Keratinocyte (primary cell): ENCODE measurements at regions not wholly inside any gene's neighbourhood (a gene's known extent, or its start where the extent isn't known, plus 50 kb on each side); places are given as distances from the start of the nearest gene placed in this dataset.

Source experiments
- DNase-seq: peaks from one replicate; pipeline ENCODE4 v3.0.0-alpha.2; 2011; ENCODE audit warnings: low read depth, missing footprints, low spot score
- FAIRE-seq: peaks from 2 replicates; lab custom pipeline; 2011; peaks lifted over from hg19 to GRCh38; lab: Jason Lieb, UNC
- H2AFZ ChIP-seq: 2 replicates; pipeline ENCODE4 v1.6.0; 2012; ENCODE audit warnings: low read length, control low read depth, inconsistent platforms; ENCODE audit not compliant: control insufficient read depth
- H3K27ac ChIP-seq: 2 replicates; pipeline ENCODE4 v1.5.1; 2011; ENCODE audit warnings: low read length; ENCODE audit not compliant: control insufficient read depth, insufficient read depth
- H3K27me3 ChIP-seq: 3 replicates; pipeline ENCODE4 v1.6.0; 2011; ENCODE audit warnings: low read length; ENCODE audit not compliant: control insufficient read depth, insufficient read depth; ENCODE audit errors: extremely low read depth
- H3K36me3 ChIP-seq, 2 experiments: 2 replicates in 1 of 2; 3 replicates in 1 of 2; pipeline ENCODE4 v1.5.1; 2011; ENCODE audit warnings: low read length in 2 of 2, mild to moderate bottlenecking in 1 of 2; ENCODE audit not compliant: control insufficient read depth in 2 of 2, insufficient read depth in 2 of 2; ENCODE audit errors: extremely low read depth in 1 of 2
- H3K4me1 ChIP-seq: 3 replicates; pipeline ENCODE4 v1.5.1; 2011; ENCODE audit warnings: low read length; ENCODE audit not compliant: control insufficient read depth, insufficient read depth; ENCODE audit errors: extremely low read depth
- H3K4me2 ChIP-seq: 3 replicates; pipeline ENCODE4 v1.6.0; 2011; ENCODE audit warnings: low read depth, low read length; ENCODE audit not compliant: control insufficient read depth, insufficient read depth; ENCODE audit errors: extremely low read depth
- H3K4me3 ChIP-seq, 3 experiments: fragments of 200-600 bp in 1 of 3; sonication (generic) in 1 of 3; 2 replicates in 2 of 3; 3 replicates in 1 of 3; pipeline ENCODE4 v1.5.1; 2011 to 2016; ENCODE audit warnings: low read length in 3 of 3, mild to moderate bottlenecking in 3 of 3, control low read depth in 2 of 3, inconsistent platforms in 1 of 3, low read depth in 1 of 3, mixed read lengths in 1 of 3, mixed run types in 1 of 3, moderate library complexity in 1 of 3; ENCODE audit not compliant: control insufficient read depth in 2 of 3, insufficient read depth in 2 of 3; ENCODE audit errors: extremely low read depth in 1 of 3
- H3K79me2 ChIP-seq: 2 replicates; pipeline ENCODE4 v1.6.0; 2012; ENCODE audit warnings: low read length; ENCODE audit not compliant: control insufficient read depth, insufficient read depth
- H3K9ac ChIP-seq: 3 replicates; pipeline ENCODE4 v1.6.0; 2011; ENCODE audit warnings: low read length; ENCODE audit not compliant: control insufficient read depth, insufficient read depth; ENCODE audit errors: extremely low read depth
- H3K9me1 ChIP-seq: 3 replicates; pipeline ENCODE4 v1.6.0; 2011; ENCODE audit warnings: low read length; ENCODE audit not compliant: control insufficient read depth, insufficient read depth; ENCODE audit errors: extremely low read depth
- H3K9me3 ChIP-seq: 2 replicates; pipeline ENCODE4 v1.5.1; 2012; ENCODE audit warnings: low read depth, low read length; ENCODE audit not compliant: control insufficient read depth
- H4K20me1 ChIP-seq: 3 replicates; pipeline ENCODE4 v1.6.0; 2011; ENCODE audit warnings: low read length; ENCODE audit not compliant: control insufficient read depth, insufficient read depth; ENCODE audit errors: extremely low read depth
- CTCF ChIP-seq, 3 experiments: IDR thresholded peaks in 1 of 3; conservative IDR thresholded peaks in 1 of 3; optimal IDR thresholded peaks in 1 of 3; 2 replicates in 2 of 3; 3 replicates in 1 of 3; pipeline versions ENCODE3 to v1.5.1; 2011; ENCODE audit warnings: low read length in 3 of 3, mild to moderate bottlenecking in 3 of 3, moderate library complexity in 2 of 3, control low read depth in 1 of 3, inconsistent platforms in 1 of 3; ENCODE audit not compliant: insufficient read depth in 2 of 3; ENCODE audit errors: extremely low read depth in 1 of 3
- EZH2 ChIP-seq: IDR thresholded peaks from one replicate; pipeline ENCODE4 v1.6.1; 2012; ENCODE audit warnings: inconsistent platforms, mild to moderate bottlenecking, low read length, moderate library complexity
- dilution Hi-C: fragments of 300-500 bp; cut with MboI; formaldehyde crosslinking; loops from one replicate; pipeline ENCODE4 v1.7.0; 2020; ENCODE audit warnings: low sequenced_read_pairs; ENCODE audit not compliant: extremely low pct_ligation_motif_present

- no peak overlapping the region for H3K27ac ChIP-seq
- no peaks in the 10 kb centered on the region for H3K9me3 ChIP-seq
- H3K9me1 ChIP-seq, result no peaks in the 10 kb centered on the region
- no peaks in the 10 kb centered on the region for H3K36me3 ChIP-seq
- DNase-seq (no peak), FAIRE-seq (no peak)
- no peaks in the 10 kb centered on the region for H3K79me2 ChIP-seq
- no peak overlapping the region for H3K9ac ChIP-seq
- dilution Hi-C loops, result no loop called here
- no peak for TF ChIP-seq CTCF (optimal IDR thresholded peaks at IDR 0.05 in 1 of 3, IDR thresholded peaks at IDR 0.05 in 1 of 3, conservative IDR thresholded peaks at IDR 0.05 in 1 of 3; ENCODE audit: extremely low read depth in 1 of 3, insufficient read depth in 2 of 3, low read length in 3 of 3)
- TF ChIP-seq EZH2, result no peak
- no peaks in the 10 kb centered on the region for H4K20me1 ChIP-seq
- H3K27me3 ChIP-seq, result no peaks in the 10 kb centered on the region
- H2AFZ ChIP-seq, result no peak overlapping the region
- H3K4me2 ChIP-seq, result no peak overlapping the region
- H3K4me3 ChIP-seq, result no peak overlapping the region
- H3K4me1 ChIP-seq, result no peaks in the 10 kb centered on the region
Observed at GRCh38 chr16:9681508-9681907, 500.7 kb downstream of the GRIN2A start.

GRCh38 chr16:9682320-9682719, 499.9 kb downstream of the GRIN2A start:
- H3K4me3 ChIP-seq, result no peak overlapping the region
- H3K9me3 ChIP-seq, result no peaks in the 10 kb centered on the region
- H2AFZ ChIP-seq, result no peak overlapping the region
- H3K4me1 ChIP-seq, result no peaks in the 10 kb centered on the region
- H4K20me1 ChIP-seq, result no peaks in the 10 kb centered on the region
- H3K4me2 ChIP-seq, result no peak overlapping the region
- H3K9ac ChIP-seq, result no peak overlapping the region
- dilution Hi-C loops, result no loop called here
- H3K27me3 ChIP-seq, result no peaks in the 10 kb centered on the region
- no peaks in the 10 kb centered on the region for H3K79me2 ChIP-seq
- no peaks in the 10 kb centered on the region for H3K9me1 ChIP-seq
- no peak for DNase-seq
- no peak overlapping the region for H3K27ac ChIP-seq
- TF ChIP-seq CTCF (optimal IDR thresholded peaks at IDR 0.05 in 1 of 3, IDR thresholded peaks at IDR 0.05 in 1 of 3, conservative IDR thresholded peaks at IDR 0.05 in 1 of 3; ENCODE audit: extremely low read depth in 1 of 3, insufficient read depth in 2 of 3, low read length in 3 of 3), result no peak
- no peak for TF ChIP-seq EZH2
- H3K36me3 ChIP-seq, result no peaks in the 10 kb centered on the region
- FAIRE-seq, result no peak
